ENCODE measurements at regions not wholly inside any gene's neighbourhood (a gene's known extent, or its start where the extent isn't known, plus 50 kb on each side); places are given as distances from the start of the nearest gene placed in this dataset.

- no peaks in the 10 kb centered on the region for H3K36me3 ChIP-seq (ENCODE audit: insufficient read depth, low read length)
- no peaks in the 10 kb centered on the region for H3K27me3 ChIP-seq (ENCODE audit: insufficient read depth, low read depth, low read length)
- H3K9me2 ChIP-seq (ENCODE audit: insufficient read depth, low read length): no peaks in the 10 kb centered on the region
- H3K9ac ChIP-seq (ENCODE audit: low read length): no peak overlapping the region
- H3K4me3 ChIP-seq (ENCODE audit: low read length): no peak overlapping the region
- H3K79me2 ChIP-seq (replicated peaks; ENCODE audit: insufficient read depth, low read length): no peaks in the 10 kb centered on the region
- no peaks in the 10 kb centered on the region for H4K20me1 ChIP-seq (ENCODE audit: insufficient read depth)
- H3K9me3 ChIP-seq (ENCODE audit: low read length): no peaks in the 10 kb centered on the region
- H3K27ac ChIP-seq (ENCODE audit: low read length): no peak overlapping the region
- H2AFZ ChIP-seq (ENCODE audit: low read depth, low read length): no peak overlapping the region
- H3K4me2 ChIP-seq (ENCODE audit: low read length): no peak overlapping the region
- no peaks in the 10 kb centered on the region for H3F3A ChIP-seq (ENCODE audit: insufficient read depth, low read length, poor library complexity, severe bottlenecking)
- TF ChIP-seq SMC3 (conservative IDR thresholded peaks at IDR 0.05; ENCODE audit: poor library complexity) (no peak), EZH2 (IDR thresholded peaks at IDR 0.05; ENCODE audit: borderline replicate concordance, insufficient read depth, low read length, poor library complexity, severe bottlenecking) (no peak), TAF1 (IDR thresholded peaks at IDR 0.05; ENCODE audit: low read depth) (no peak), MXI1 (conservative IDR thresholded peaks at IDR 0.05; ENCODE audit: poor library complexity, severe bottlenecking) (no peak), EP300 (conservative IDR thresholded peaks at IDR 0.05; ENCODE audit: poor library complexity, severe bottlenecking) (no peak), RAD21 (conservative IDR thresholded peaks at IDR 0.05) (no peak), POLR2AphosphoS5 (IDR thresholded peaks at IDR 0.05) (no peak), CTCF (IDR thresholded peaks at IDR 0.05; ENCODE audit: poor library complexity, severe bottlenecking) (no peak), REST (IDR thresholded peaks at IDR 0.05; ENCODE audit: borderline replicate concordance) (no peak)
Measured at GRCh38 chr3:103166890-103167289, 732.1 kb downstream of the ZPLD1 start.

- H3K4me3 ChIP-seq (ENCODE audit: low read length): no peak overlapping the region
- no peaks in the 10 kb centered on the region for H3K36me3 ChIP-seq (ENCODE audit: insufficient read depth, low read length)
- TF ChIP-seq POLR2AphosphoS5 (IDR thresholded peaks at IDR 0.05): no peak
- TF ChIP-seq CTCF (IDR thresholded peaks at IDR 0.05; ENCODE audit: poor library complexity, severe bottlenecking): no peak
- TF ChIP-seq REST (IDR thresholded peaks at IDR 0.05; ENCODE audit: borderline replicate concordance): no peak
- TF ChIP-seq EP300 (conservative IDR thresholded peaks at IDR 0.05; ENCODE audit: poor library complexity, severe bottlenecking): no peak
- TF ChIP-seq SMC3 (conservative IDR thresholded peaks at IDR 0.05; ENCODE audit: poor library complexity): no peak
- TF ChIP-seq TAF1 (IDR thresholded peaks at IDR 0.05; ENCODE audit: low read depth): no peak
- no peak for TF ChIP-seq EZH2 (IDR thresholded peaks at IDR 0.05; ENCODE audit: borderline replicate concordance, insufficient read depth, low read length, poor library complexity, severe bottlenecking)
- no peak for TF ChIP-seq MXI1 (conservative IDR thresholded peaks at IDR 0.05; ENCODE audit: poor library complexity, severe bottlenecking)
- TF ChIP-seq RAD21 (conservative IDR thresholded peaks at IDR 0.05): no peak
- no peak overlapping the region for H3K4me2 ChIP-seq (ENCODE audit: low read length)
- no peak overlapping the region for H3K9ac ChIP-seq (ENCODE audit: low read length)
- no peaks in the 10 kb centered on the region for H3K9me2 ChIP-seq (ENCODE audit: insufficient read depth, low read length)
- H4K20me1 ChIP-seq (ENCODE audit: insufficient read depth): no peaks in the 10 kb centered on the region
- H3K79me2 ChIP-seq (replicated peaks; ENCODE audit: insufficient read depth, low read length): no peaks in the 10 kb centered on the region
- no peaks in the 10 kb centered on the region for H3K9me3 ChIP-seq (ENCODE audit: low read length)
- no peaks in the 10 kb centered on the region for H3F3A ChIP-seq (ENCODE audit: insufficient read depth, low read length, poor library complexity, severe bottlenecking)
- no peak overlapping the region for H3K27ac ChIP-seq (ENCODE audit: low read length)
- H2AFZ ChIP-seq (ENCODE audit: low read depth, low read length): no peak overlapping the region
- H3K27me3 ChIP-seq (ENCODE audit: insufficient read depth, low read depth, low read length): no peaks in the 10 kb centered on the region
Measured at GRCh38 chr3:103167850-103168249, 733.0 kb downstream of the ZPLD1 start.
